ENCODE measurements at regions not wholly inside any gene's neighbourhood (a gene's known extent, or its start where the extent isn't known, plus 50 kb on each side); places are given as distances from the start of the nearest gene placed in this dataset.

- TF ChIP-seq CTCF (IDR thresholded peaks at IDR 0.05) (no peak), POLR2A (IDR thresholded peaks at IDR 0.05) (no peak)
These were observed 157.5 kb downstream of the CHRM3 start for GRCh38 chr1:239543873-239544272.

Data from breast epithelium (tissue), 3 donors.